IMR-90 (cell line): ENCODE measurements at regions not wholly inside any gene's neighbourhood (a gene's known extent, or its start where the extent isn't known, plus 50 kb on each side); places are given as distances from the start of the nearest gene placed in this dataset.
A peak's percentile ranks its signal among the peaks of the same experiment; 100 is the strongest.

Experiments used
- ATAC-seq: fragments of 200-7000 bp; cut with Tn5 transposase; 2 replicates; pipeline ENCODE4 v1.9.1; 2020; ENCODE audit warnings: low read depth, mild to moderate bottlenecking, moderate library complexity
- BruUV-seq: library from RNA; stranded (reverse); fragments of 400-500 nt; replicated peaks from 2 replicates; lab custom pipeline; 2021; lab: Mats Ljungman, UMichigan
- CTCF ChIA-PET: fragments of 300-600 bp; formaldehyde crosslinking; extraction: SDS; loops from one replicate; lab custom pipeline; 2021; ENCODE audit warnings: antibody characterized with exemption; lab: Yijun Ruan, JAX
- POLR2A ChIA-PET: fragments of 300-600 bp; sonication (Branson Sonifier 250); formaldehyde crosslinking; loops from one replicate; lab custom pipeline; 2022; ENCODE audit warnings: antibody characterized with exemption; ENCODE audit not compliant: unreplicated experiment; lab: Charles Lee
- DNase-seq: peaks from one replicate; pipeline ENCODE4 v3.0.0; 2013
- H2AFZ ChIP-seq: replicated peaks from 2 replicates; pipeline ENCODE3; 2013; ENCODE audit warnings: low read length, mild to moderate bottlenecking; ENCODE audit not compliant: poor library complexity
- H2AK5ac ChIP-seq: 2 replicates; pipeline ENCODE4 v1.6.1; 2013; ENCODE audit warnings: low read depth, low read length, inconsistent platforms
- H2AK9ac ChIP-seq: replicated peaks from 2 replicates; pipeline ENCODE3; 2013; ENCODE audit warnings: mild to moderate bottlenecking, low read depth, low read length, moderate library complexity; ENCODE audit not compliant: poor library complexity
- H2BK120ac ChIP-seq: 2 replicates; pipeline ENCODE4 v1.6.1; 2013; ENCODE audit warnings: low read depth, low read length, inconsistent platforms
- H2BK15ac ChIP-seq: 3 replicates; pipeline ENCODE4 v1.6.1; 2013; ENCODE audit warnings: low read depth, low read length, inconsistent platforms
- H2BK20ac ChIP-seq: 2 replicates; pipeline ENCODE4 v1.6.1; 2013; ENCODE audit warnings: low read depth, mild to moderate bottlenecking, inconsistent platforms, low read length, moderate library complexity
- H2BK5ac ChIP-seq: 2 replicates; pipeline ENCODE4 v1.6.1; 2013; ENCODE audit warnings: mild to moderate bottlenecking, low read depth, low read length, inconsistent platforms; ENCODE audit not compliant: poor library complexity, severe bottlenecking
- H3K14ac ChIP-seq: replicated peaks from 2 replicates; pipeline ENCODE4 v1.6.1; 2013; ENCODE audit warnings: low read depth, low read length, inconsistent platforms
- H3K18ac ChIP-seq: 2 replicates; pipeline ENCODE4 v1.6.1; 2013; ENCODE audit warnings: low read depth, low read length, control low read depth
- H3K23ac ChIP-seq: 2 replicates; pipeline ENCODE4 v1.6.1; 2013; ENCODE audit warnings: low read depth, low read length, inconsistent platforms
- H3K27ac ChIP-seq: 2 replicates; pipeline ENCODE4 v1.5.1; 2013; ENCODE audit warnings: mild to moderate bottlenecking, control low read depth, low read length; ENCODE audit not compliant: insufficient read depth
- H3K27me3 ChIP-seq: 2 replicates; pipeline ENCODE4 v1.6.1; 2013; ENCODE audit warnings: low read length; ENCODE audit not compliant: control insufficient read depth, insufficient read depth
- H3K36me3 ChIP-seq: 2 replicates; pipeline ENCODE4 v1.6.1; 2013; ENCODE audit warnings: low read length, mixed read lengths; ENCODE audit not compliant: control insufficient read depth, insufficient read depth
- H3K4ac ChIP-seq: 2 replicates; pipeline ENCODE4 v1.6.1; 2013; ENCODE audit warnings: low read depth, low read length, inconsistent platforms
- H3K4me1 ChIP-seq: 2 replicates; pipeline ENCODE4 v1.6.1; 2013; ENCODE audit warnings: low read length, mixed read lengths; ENCODE audit not compliant: control insufficient read depth, insufficient read depth
- H3K4me2 ChIP-seq: 2 replicates; pipeline ENCODE4 v1.6.1; 2013; ENCODE audit warnings: low read depth, mild to moderate bottlenecking, control low read depth, low read length, moderate library complexity
- H3K4me3 ChIP-seq: 2 replicates; pipeline ENCODE4 v1.5.1; 2013; ENCODE audit warnings: low read depth, mild to moderate bottlenecking, control low read depth, low read length, moderate library complexity; ENCODE audit not compliant: insufficient read depth
- H3K56ac ChIP-seq: 2 replicates; pipeline ENCODE4 v1.6.1; 2013; ENCODE audit warnings: low read length, inconsistent platforms; ENCODE audit not compliant: insufficient read depth; ENCODE audit errors: extremely low read depth
- H3K79me1 ChIP-seq, 2 experiments: 2 replicates each; pipeline ENCODE4 v1.6.1; 2013; ENCODE audit warnings: low read length in 2 of 2, inconsistent platforms in 1 of 2, low read depth in 1 of 2
- H3K9ac ChIP-seq: 2 replicates; pipeline ENCODE4 v1.6.1; 2013; ENCODE audit warnings: low read depth, low read length, control low read depth
- H3K9me1 ChIP-seq: 2 replicates; pipeline ENCODE4 v1.6.1; 2013; ENCODE audit warnings: low read length, inconsistent platforms; ENCODE audit not compliant: insufficient read depth
- H3K9me3 ChIP-seq: 2 replicates; pipeline ENCODE4 v1.6.1; 2013; ENCODE audit warnings: low read length; ENCODE audit not compliant: control insufficient read depth, insufficient read depth
- H4K20me1 ChIP-seq: 2 replicates; pipeline ENCODE4 v1.6.1; 2013; ENCODE audit warnings: low read length, inconsistent platforms; ENCODE audit not compliant: insufficient read depth
- H4K5ac ChIP-seq: 2 replicates; pipeline ENCODE4 v1.6.1; 2013; ENCODE audit warnings: mild to moderate bottlenecking, low read depth, low read length, control low read depth
- H4K8ac ChIP-seq, 2 experiments: 2 replicates each; pipeline ENCODE4 v1.6.1; 2013; ENCODE audit warnings: low read depth in 2 of 2, low read length in 2 of 2, control low read depth in 1 of 2, inconsistent platforms in 1 of 2
- H4K91ac ChIP-seq: 2 replicates; pipeline ENCODE4 v1.6.1; 2013; ENCODE audit warnings: low read depth, low read length, inconsistent platforms; ENCODE audit not compliant: insufficient read depth
- BHLHE40 ChIP-seq: fragments of 150-350 bp; IDR thresholded peaks from 2 replicates; pipeline ENCODE4 v1.6.1; 2016; ENCODE audit warnings: mild to moderate bottlenecking, low read depth, low read length
- CEBPB ChIP-seq: IDR thresholded peaks from 2 replicates; pipeline ENCODE4 v1.6.1; 2012; ENCODE audit warnings: low read depth, low read length, improper control_type of control experiment
- CHD1 ChIP-seq: IDR thresholded peaks from 2 replicates; pipeline ENCODE4 v1.6.1; 2012; ENCODE audit warnings: low read depth, low read length, improper control_type of control experiment
- FOS ChIP-seq: fragments of 150-350 bp; IDR thresholded peaks from 2 replicates; pipeline ENCODE4 v1.6.1; 2016; ENCODE audit warnings: low read depth, low read length
- MAFK ChIP-seq: IDR thresholded peaks from 2 replicates; pipeline ENCODE4 v1.6.1; 2012; ENCODE audit warnings: low read depth, low read length, improper control_type of control experiment
- MAZ ChIP-seq: IDR thresholded peaks from 2 replicates; pipeline ENCODE4 v1.6.1; 2012; ENCODE audit warnings: low read depth, mild to moderate bottlenecking, low read length, improper control_type of control experiment, moderate library complexity, borderline replicate concordance
- MXI1 ChIP-seq: IDR thresholded peaks from 2 replicates; pipeline ENCODE4 v1.6.1; 2012; ENCODE audit warnings: low read depth, mild to moderate bottlenecking, low read length, moderate library complexity, borderline replicate concordance
- NFE2L2 ChIP-seq: fragments of 150-350 bp; IDR thresholded peaks from 2 replicates; pipeline ENCODE4 v1.6.1; 2016; ENCODE audit warnings: low read depth, mild to moderate bottlenecking, low read length
- POLR2A ChIP-seq: IDR thresholded peaks from 2 replicates; pipeline ENCODE4 v1.6.1; 2012; ENCODE audit warnings: mild to moderate bottlenecking, low read depth, low read length
- RCOR1 ChIP-seq: IDR thresholded peaks from 2 replicates; pipeline ENCODE4 v1.6.1; 2012; ENCODE audit warnings: mild to moderate bottlenecking, low read length, improper control_type of control experiment; ENCODE audit not compliant: insufficient replicate concordance
- RFX5 ChIP-seq: IDR thresholded peaks from 2 replicates; pipeline ENCODE4 v1.8.0; 2012; ENCODE audit warnings: low read depth, mild to moderate bottlenecking, low read length, moderate library complexity
- SMC3 ChIP-seq: fragments of 150-350 bp; IDR thresholded peaks from 2 replicates; pipeline ENCODE4 v1.6.1; 2016; ENCODE audit warnings: low read depth, mild to moderate bottlenecking, antibody characterized with exemption, low read length, moderate library complexity
- WGBS, 2 experiments: methylation state at CpG; one replicate each; pipeline versions ENCODE4 v1.1.5 to v1.1.7; 2013; ENCODE audit warnings: missing lambda C conversion rate in 2 of 2; ENCODE audit not compliant: insufficient read length in 1 of 2; ENCODE audit errors: extremely low coverage in 2 of 2; 5-methylcytosine and 5-hydroxymethylcytosine counted together
- dilution Hi-C: fragments of 300-500 bp; cut with HindIII; formaldehyde crosslinking; loops from one replicate; pipeline ENCODE4 v1.14.3; 2018; ENCODE audit warnings: low sequenced_read_pairs; ENCODE audit not compliant: unreplicated experiment
- in situ Hi-C: fragments of 300-500 bp; cut with MboI; formaldehyde crosslinking; loops from 3 replicates; pipeline ENCODE4 v1.14.3; 2019; ENCODE audit warnings: low sequenced_read_pairs, inconsistent platforms, mixed read lengths
- intact Hi-C: fragments of 100-400 bp; cut with micrococcal nuclease; formaldehyde crosslinking; loops from 2 replicates; pipeline ENCODE4 v1.10.0; 2022
- TF ChIP-seq, protein P1 (sequence below): fragments of 150-350 bp; IDR thresholded peaks from 2 replicates; pipeline ENCODE4 v1.6.1; 2016; ENCODE audit warnings: low read depth, mild to moderate bottlenecking, low read length, moderate library complexity, borderline replicate concordance
- TF ChIP-seq, protein P2 (sequence below): fragments of 150-350 bp; IDR thresholded peaks from 2 replicates; pipeline ENCODE4 v1.6.1; 2017; ENCODE audit warnings: mild to moderate bottlenecking, antibody characterized with exemption, low read length, low read depth

DNA sequence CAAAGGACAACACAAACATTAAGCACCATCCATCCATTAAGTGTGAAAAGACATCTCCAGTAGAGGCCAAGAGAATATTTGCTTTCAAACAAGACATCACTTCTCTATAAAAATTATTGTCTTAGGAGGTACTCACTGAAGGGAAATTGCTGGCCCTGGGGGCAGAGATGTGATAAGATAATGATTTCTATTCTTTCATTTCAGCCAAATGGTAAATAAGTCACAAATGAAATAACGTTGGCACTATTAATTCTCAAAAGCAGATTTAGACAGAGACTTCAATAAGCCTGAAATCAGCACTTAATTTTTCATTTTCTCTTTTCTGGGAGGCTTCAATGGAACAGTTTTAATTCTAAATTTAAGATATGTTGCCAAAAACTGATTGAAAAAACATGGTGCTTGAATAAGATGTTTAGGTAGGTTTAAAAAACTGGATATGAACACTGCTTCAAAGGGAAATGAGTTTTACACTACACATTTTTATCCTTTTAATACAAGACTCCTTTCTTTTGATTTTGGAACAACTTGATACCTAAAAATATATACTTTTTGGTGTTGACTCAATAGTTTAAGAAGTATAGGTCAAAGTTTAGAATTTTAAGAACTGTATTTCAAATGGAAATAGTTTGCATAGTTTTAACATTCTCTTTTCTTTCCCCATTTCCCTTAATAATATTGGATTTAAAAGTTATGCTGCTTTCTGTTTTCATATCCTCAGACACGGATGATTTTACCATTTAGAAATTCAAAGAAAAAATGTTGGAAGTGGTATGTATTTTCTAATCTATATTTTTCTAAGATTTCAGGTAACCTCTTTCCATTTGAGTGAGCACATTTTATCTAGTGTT is 204.0 kb downstream of the AHR start:
- Histone ChIP-seq H2BK15ac (no peak overlapping the region), H3K79me1 (no peaks in the 10 kb centered on the region), H3K14ac (no peak overlapping the region), H3K27ac (no peak overlapping the region; the same call in 1 of the 2 replicates), H3K23ac (no peak overlapping the region), H3K4me2 (no peak overlapping the region), H2BK120ac (no peak overlapping the region), H2AK9ac (no peak overlapping the region), H3K4ac (no peak overlapping the region), H3K18ac (no peak overlapping the region), H4K91ac (no peak overlapping the region), H3K4me3 (no peak overlapping the region), H3K9ac (no peak overlapping the region), H3K36me3 (no peaks in the 10 kb centered on the region), H2AK5ac (no peak overlapping the region), H2AFZ (no peak overlapping the region), H2BK20ac (no peak overlapping the region), H4K20me1 (no peaks in the 10 kb centered on the region), H3K4me1 (no peaks in the 10 kb centered on the region), H3K27me3 (no peaks in the 10 kb centered on the region), H2BK5ac (peak overlapping the region; percentile 17), H3K56ac (no peak overlapping the region), H3K9me3 (no peaks in the 10 kb centered on the region), H4K8ac (no peak overlapping the region), H3K9me1 (no peaks in the 10 kb centered on the region), H4K5ac (no peak overlapping the region)
- no TSS peak for BruUV-seq
- TF ChIP-seq, protein P1, sequence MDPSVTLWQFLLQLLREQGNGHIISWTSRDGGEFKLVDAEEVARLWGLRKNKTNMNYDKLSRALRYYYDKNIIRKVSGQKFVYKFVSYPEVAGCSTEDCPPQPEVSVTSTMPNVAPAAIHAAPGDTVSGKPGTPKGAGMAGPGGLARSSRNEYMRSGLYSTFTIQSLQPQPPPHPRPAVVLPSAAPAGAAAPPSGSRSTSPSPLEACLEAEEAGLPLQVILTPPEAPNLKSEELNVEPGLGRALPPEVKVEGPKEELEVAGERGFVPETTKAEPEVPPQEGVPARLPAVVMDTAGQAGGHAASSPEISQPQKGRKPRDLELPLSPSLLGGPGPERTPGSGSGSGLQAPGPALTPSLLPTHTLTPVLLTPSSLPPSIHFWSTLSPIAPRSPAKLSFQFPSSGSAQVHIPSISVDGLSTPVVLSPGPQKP, result no peak
- TF ChIP-seq MAZ (no peak), CEBPB (no peak), FOS (no peak), MXI1 (no peak), CHD1 (no peak), POLR2A (no peak), SMC3 (no peak), BHLHE40 (no peak), MAFK (no peak), RFX5 (no peak), RCOR1 (no peak), NFE2L2 (no peak)
- TF ChIP-seq, protein P2, sequence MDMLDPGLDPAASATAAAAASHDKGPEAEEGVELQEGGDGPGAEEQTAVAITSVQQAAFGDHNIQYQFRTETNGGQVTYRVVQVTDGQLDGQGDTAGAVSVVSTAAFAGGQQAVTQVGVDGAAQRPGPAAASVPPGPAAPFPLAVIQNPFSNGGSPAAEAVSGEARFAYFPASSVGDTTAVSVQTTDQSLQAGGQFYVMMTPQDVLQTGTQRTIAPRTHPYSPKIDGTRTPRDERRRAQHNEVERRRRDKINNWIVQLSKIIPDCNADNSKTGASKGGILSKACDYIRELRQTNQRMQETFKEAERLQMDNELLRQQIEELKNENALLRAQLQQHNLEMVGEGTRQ, result no peak
- ChIA-PET CTCF (no interaction called here), POLR2A (no interaction called here)
- in situ Hi-C loops, result no loop called here
- no peak for DNase-seq
- dilution Hi-C loops, result no loop called here
- ATAC-seq, result peak; percentile 27; the same call in 1 of the 2 replicates
- no CpG with 5 or more reads among the region's 2 CpGs for WGBS, 2 experiments
- intact Hi-C loops, result no loop called here
